Fibroblast of pulmonary artery (primary cell): ENCODE measurements at regions not wholly inside any gene's neighbourhood (a gene's known extent, or its start where the extent isn't known, plus 50 kb on each side); places are given as distances from the start of the nearest gene placed in this dataset.

Experiments used
- DNase-seq: peaks from one replicate; pipeline ENCODE4 v3.0.0-alpha.2; 2010; ENCODE audit warnings: low read depth
- H3K4me3 ChIP-seq: replicated peaks from 2 replicates; pipeline ENCODE4 v1.5.1; 2011; ENCODE audit warnings: low read depth, mild to moderate bottlenecking, control low read depth, low read length, moderate library complexity
- TF ChIP-seq, protein P1 (sequence below): IDR thresholded peaks from 2 replicates; pipeline ENCODE4 v1.5.1; 2011; ENCODE audit warnings: mild to moderate bottlenecking, control low read depth, low read length, inconsistent platforms; ENCODE audit errors: missing control alignments

DNA sequence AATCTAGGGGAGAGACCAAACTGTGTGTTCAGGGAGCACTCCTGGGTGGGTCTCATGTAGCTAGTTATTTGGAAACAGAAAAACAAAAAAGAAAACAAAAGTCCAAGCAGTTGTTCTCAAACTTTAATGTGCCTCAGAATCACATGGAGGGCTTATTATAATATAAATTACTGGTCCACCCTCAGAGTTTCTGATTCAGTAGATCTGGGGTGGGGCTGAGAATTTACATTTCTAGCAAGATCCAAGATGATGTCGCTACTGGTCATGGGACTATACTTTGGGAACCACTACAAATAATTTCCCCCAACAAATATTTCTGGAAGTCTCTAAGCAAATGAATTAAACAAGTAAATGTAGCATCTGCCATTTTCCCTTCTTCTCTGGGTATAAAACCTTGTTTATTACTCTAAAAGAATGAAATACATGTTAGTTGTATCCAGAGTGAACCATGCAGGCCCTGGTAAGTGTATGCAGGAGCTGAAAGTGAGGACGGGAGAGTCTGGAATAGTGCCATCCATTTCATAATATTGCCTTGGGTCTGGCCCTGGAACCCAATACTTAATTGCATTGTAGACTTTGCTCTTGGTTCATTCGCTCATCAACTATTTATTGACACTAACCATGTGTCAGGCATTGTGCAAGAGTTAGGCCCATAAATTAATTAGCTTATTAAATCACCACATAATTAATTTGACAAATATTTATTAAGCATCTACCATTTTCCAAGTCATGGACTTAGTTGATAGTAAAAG, 490.8 kb downstream of the EPM2A start:
- DNase-seq = no peak
- H3K4me3 ChIP-seq = no peak overlapping the region
- TF ChIP-seq, protein P1, sequence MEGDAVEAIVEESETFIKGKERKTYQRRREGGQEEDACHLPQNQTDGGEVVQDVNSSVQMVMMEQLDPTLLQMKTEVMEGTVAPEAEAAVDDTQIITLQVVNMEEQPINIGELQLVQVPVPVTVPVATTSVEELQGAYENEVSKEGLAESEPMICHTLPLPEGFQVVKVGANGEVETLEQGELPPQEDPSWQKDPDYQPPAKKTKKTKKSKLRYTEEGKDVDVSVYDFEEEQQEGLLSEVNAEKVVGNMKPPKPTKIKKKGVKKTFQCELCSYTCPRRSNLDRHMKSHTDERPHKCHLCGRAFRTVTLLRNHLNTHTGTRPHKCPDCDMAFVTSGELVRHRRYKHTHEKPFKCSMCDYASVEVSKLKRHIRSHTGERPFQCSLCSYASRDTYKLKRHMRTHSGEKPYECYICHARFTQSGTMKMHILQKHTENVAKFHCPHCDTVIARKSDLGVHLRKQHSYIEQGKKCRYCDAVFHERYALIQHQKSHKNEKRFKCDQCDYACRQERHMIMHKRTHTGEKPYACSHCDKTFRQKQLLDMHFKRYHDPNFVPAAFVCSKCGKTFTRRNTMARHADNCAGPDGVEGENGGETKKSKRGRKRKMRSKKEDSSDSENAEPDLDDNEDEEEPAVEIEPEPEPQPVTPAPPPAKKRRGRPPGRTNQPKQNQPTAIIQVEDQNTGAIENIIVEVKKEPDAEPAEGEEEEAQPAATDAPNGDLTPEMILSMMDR = no peak

DNA sequence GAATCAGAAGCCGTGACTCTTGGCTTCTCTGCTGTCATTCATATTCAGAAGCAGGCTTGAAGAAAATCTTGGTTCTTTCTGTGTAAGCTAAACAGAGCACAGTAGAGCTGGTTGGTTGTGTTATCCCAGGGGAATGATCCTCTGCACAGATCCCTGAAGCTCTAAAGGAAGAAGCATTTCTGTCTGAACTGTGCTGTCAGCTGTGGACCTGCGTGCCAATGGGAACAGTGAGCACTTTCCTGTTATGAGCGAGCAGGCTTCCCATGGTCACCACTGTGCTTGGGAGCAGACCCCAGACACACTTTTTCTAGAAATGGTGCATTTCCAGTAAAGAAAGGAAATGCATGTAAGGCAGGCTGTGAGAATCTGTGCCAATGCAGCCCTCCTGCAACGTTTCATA, 490.2 kb downstream of the EPM2A start:
- TF ChIP-seq, protein P1 = no peak
- DNase-seq = peak; percentile 52
- no peak overlapping the region for H3K4me3 ChIP-seq

DNA sequence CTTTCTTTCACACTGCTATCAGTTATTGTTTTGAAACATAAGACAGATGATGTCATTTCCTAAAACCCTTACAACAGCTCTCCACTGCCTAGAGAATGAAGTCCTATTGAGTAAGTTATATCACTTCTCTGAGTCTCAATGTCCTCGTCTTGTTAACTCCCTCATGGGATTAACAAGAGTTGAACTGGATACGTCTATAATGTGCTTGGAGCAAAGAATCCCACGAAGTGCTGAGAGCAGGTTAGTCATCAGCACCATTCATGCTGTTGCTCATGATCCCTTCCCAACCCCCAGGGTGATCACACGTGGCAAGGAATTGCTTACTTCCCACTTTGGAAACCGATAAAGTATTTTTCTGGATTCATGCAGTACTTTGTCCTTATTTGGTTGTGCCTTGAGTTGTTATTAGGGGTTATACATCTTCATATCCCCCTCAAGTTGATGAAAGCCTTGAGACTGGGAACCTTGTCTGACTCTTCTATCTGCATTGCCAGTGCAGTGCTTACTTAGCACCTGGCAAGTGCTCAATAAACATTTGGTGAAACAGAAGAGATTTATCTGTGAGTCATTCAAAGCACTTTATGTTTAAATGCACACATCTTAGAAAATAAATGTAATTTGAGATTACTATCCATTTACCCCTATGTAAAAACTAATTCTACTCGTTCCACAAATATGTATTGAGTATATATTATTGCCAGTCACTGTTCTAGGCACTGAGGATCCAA, 487.5 kb downstream of the EPM2A start:
- peak; percentile 97 for DNase-seq
- H3K4me3 ChIP-seq = no peak overlapping the region
- TF ChIP-seq, protein P1 = no peak

DNA sequence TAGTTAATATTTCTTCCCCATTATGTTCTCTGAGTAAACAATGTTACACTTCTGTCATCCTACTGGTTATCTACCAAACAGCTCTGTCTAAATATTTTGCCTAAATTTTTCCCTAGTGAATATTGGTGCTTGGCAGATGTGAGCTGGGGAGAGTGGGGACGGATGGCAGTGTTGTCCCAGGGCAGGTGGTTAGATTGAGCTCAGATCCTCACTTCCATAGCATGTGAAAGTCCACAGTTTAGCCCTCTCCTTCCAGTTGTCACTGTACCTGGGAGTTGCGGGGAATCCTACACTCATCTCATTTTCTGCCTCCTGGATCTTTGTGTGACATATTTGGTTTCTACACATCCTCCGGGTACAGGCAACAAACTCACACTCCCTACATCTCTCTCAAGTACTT, 484.9 kb downstream of the EPM2A start:
- no peak overlapping the region for H3K4me3 ChIP-seq
- no peak for DNase-seq
- TF ChIP-seq, protein P1 = no peak

DNA sequence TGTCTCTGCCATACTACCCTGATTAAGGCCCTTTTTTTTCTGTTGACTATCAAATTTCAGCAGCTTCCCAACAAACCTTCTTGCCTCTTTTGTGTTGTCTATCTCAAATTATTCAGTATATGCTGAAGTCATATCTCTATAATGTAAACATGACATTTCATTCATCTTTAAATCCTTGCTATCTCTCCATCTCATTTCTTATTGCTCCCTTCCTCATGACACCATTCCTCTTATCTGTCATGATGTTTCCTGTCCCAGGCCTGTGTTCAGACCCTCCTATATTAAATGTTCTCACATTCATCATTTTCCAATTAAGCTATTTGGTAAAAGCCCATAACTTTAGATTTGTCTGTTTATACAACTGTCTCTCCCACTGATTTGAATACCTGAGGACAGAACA, 482.6 kb downstream of the EPM2A start:
- DNase-seq = no peak
- TF ChIP-seq, protein P1 = no peak
- no peak overlapping the region for H3K4me3 ChIP-seq

DNA sequence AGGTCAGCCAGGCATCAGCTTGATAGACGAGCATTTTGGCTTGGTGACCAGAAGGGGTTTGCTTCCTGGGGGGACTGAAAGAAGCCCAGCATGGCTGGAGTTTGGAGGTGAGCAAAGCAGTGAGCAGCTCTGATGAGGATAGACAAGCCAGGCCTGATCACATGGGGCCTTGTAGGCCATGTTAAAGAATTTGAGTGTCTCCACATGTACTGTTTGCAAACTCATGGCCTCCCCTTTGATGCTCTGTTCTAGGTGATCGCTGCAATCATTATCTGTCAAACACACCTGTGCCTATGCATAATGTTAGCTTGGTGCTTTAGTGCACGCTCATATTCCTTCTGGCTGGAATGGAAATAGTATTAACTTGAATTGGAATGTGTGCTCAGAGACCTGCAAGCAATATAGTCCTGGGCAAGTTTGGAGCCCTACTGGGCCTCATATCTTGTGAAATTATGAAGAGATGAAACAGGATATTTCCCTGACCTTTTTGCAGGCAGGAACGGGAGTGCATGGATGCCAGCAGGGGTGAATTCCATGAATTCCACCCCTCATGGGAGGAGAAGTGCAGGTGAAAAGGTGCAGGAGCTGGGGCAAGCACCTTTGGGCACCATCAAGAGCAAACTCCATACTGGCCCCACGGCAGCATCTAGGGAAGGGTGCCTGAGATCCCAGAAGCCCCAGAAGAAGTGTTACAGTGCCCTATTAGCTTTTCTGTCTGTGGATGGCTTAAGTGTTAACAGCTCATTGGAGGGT, 480.5 kb downstream of the EPM2A start:
- DNase-seq = no peak
- TF ChIP-seq, protein P1 = no peak
- no peak overlapping the region for H3K4me3 ChIP-seq
